Astrocyte (in vitro differentiated cells and primary cell): ENCODE measurements at regions not wholly inside any gene's neighbourhood (a gene's known extent, or its start where the extent isn't known, plus 50 kb on each side); places are given as distances from the start of the nearest gene placed in this dataset.

Source experiments
- EZH2 ChIP-seq: IDR thresholded peaks from 2 replicates; pipeline ENCODE4 v1.6.1; 2012; ENCODE audit warnings: mild to moderate bottlenecking, low read length, inconsistent platforms; ENCODE audit not compliant: insufficient read depth
- TF ChIP-seq, protein P1 (sequence below): IDR thresholded peaks from 2 replicates; pipeline ENCODE4 v1.5.1; 2011; ENCODE audit warnings: low read depth, mild to moderate bottlenecking, inconsistent platforms, low read length, moderate library complexity; ENCODE audit not compliant: insufficient read depth

- TF ChIP-seq, protein P1, sequence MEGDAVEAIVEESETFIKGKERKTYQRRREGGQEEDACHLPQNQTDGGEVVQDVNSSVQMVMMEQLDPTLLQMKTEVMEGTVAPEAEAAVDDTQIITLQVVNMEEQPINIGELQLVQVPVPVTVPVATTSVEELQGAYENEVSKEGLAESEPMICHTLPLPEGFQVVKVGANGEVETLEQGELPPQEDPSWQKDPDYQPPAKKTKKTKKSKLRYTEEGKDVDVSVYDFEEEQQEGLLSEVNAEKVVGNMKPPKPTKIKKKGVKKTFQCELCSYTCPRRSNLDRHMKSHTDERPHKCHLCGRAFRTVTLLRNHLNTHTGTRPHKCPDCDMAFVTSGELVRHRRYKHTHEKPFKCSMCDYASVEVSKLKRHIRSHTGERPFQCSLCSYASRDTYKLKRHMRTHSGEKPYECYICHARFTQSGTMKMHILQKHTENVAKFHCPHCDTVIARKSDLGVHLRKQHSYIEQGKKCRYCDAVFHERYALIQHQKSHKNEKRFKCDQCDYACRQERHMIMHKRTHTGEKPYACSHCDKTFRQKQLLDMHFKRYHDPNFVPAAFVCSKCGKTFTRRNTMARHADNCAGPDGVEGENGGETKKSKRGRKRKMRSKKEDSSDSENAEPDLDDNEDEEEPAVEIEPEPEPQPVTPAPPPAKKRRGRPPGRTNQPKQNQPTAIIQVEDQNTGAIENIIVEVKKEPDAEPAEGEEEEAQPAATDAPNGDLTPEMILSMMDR, result no peak
- no peak for TF ChIP-seq EZH2
These were observed 432.4 kb upstream of the AZI2 start for GRCh38 chr3:28781053-28781452.
